ENCODE measurements at regions not wholly inside any gene's neighbourhood (a gene's known extent, or its start where the extent isn't known, plus 50 kb on each side); places are given as distances from the start of the nearest gene placed in this dataset.

- TF ChIP-seq ZNF280C (tag by site-specific recombination; IDR thresholded peaks at IDR 0.05), result no peak
- TF ChIP-seq ZXDB (tag by site-specific recombination; IDR thresholded peaks at IDR 0.05), result no peak
- no peak for TF ChIP-seq ZNF366 (tag by site-specific recombination; conservative IDR thresholded peaks at IDR 0.05)
- no peak for TF ChIP-seq ZNF202 (tag by site-specific recombination; IDR thresholded peaks at IDR 0.05; ENCODE audit: borderline replicate concordance)
Observed at GRCh38 chr1:219682788-219683187, 69.9 kb upstream of the ZC3H11B start (continued).

GRCh38 chr1:219681876-219682275, 69.0 kb upstream of the ZC3H11B start:
- CTCF ChIA-PET, result interaction anchor here (0.6 kb wide), 2 partner anchors 24 to 535 kb away, joined by 3 to 4 read pairs; no protein-coding TSS in a partner anchor

More at GRCh38 chr1:219681876-219682275, 69.0 kb upstream of the ZC3H11B start:
- no peaks in the 10 kb centered on the region for H3K36me3 ChIP-seq (ENCODE audit: control insufficient read depth in 2 of 2, insufficient read depth in 1 of 2, low read length in 2 of 2)
- H3K4me1 ChIP-seq (ENCODE audit: control insufficient read depth, insufficient read depth, low read length), result 0 out of 2 replicates have a peak, but pooled peaks cover 3% of the 10 kb centered on the region
- POLR2A ChIA-PET, result no interaction called here
- TF ChIP-seq ZNF776 (tag by site-specific recombination; IDR thresholded peaks at IDR 0.05; ENCODE audit: borderline replicate concordance) (no peak), ZNF664 (tag by site-specific recombination; IDR thresholded peaks at IDR 0.05) (no peak), YY1 (tag by site-specific recombination; IDR thresholded peaks at IDR 0.05) (no peak), ZNF76 (tag by site-specific recombination; IDR thresholded peaks at IDR 0.05; ENCODE audit: borderline replicate concordance, low read depth) (no peak), SCRT2 (tag by site-specific recombination; IDR thresholded peaks at IDR 0.05) (no peak), ZNF292 (tag by site-specific recombination; IDR thresholded peaks at IDR 0.05; ENCODE audit: borderline replicate concordance, low read depth) (no peak), ZBTB6 (tag by site-specific recombination; IDR thresholded peaks at IDR 0.05) (no peak), KLF8 (tag by site-specific recombination; IDR thresholded peaks at IDR 0.05) (no peak), ZNF23 (tag by site-specific recombination; IDR thresholded peaks at IDR 0.05; ENCODE audit: borderline replicate concordance) (no peak), ZNF549 (tag by site-specific recombination; IDR thresholded peaks at IDR 0.05) (no peak), ZSCAN23 (tag by site-specific recombination; IDR thresholded peaks at IDR 0.05) (no peak), ATF2 (tag by site-specific recombination; IDR thresholded peaks at IDR 0.05; ENCODE audit: low read depth) (no peak), ZBTB21 (tag by site-specific recombination; IDR thresholded peaks at IDR 0.05) (no peak), ZBTB11 (tag by site-specific recombination; conservative IDR thresholded peaks at IDR 0.05; ENCODE audit: low read depth) (no peak), ZNF140 (tag by site-specific recombination; IDR thresholded peaks at IDR 0.05) (no peak), ZNF280C (tag by site-specific recombination; IDR thresholded peaks at IDR 0.05) (no peak), TRIM28 (IDR thresholded peaks at IDR 0.05; ENCODE audit: borderline replicate concordance, low read length) (no peak), ZNF501 (tag by site-specific recombination; IDR thresholded peaks at IDR 0.05) (no peak), ZNF621 (tag by site-specific recombination; IDR thresholded peaks at IDR 0.05) (no peak)
- H3K27ac ChIP-seq (ENCODE audit: extremely low read depth, low read depth, low read length), result no peak overlapping the region
- no peak overlapping the region for H3K4me3 ChIP-seq (ENCODE audit: low read depth, low read length)
- H3K9me3 ChIP-seq (ENCODE audit: control insufficient read depth, insufficient read depth, low read depth, low read length), result no peaks in the 10 kb centered on the region
